Femur (tissue), 1 donor: ENCODE measurements at regions not wholly inside any gene's neighbourhood (a gene's known extent, or its start where the extent isn't known, plus 50 kb on each side); places are given as distances from the start of the nearest gene placed in this dataset.

ENCODE experiments used
- DNase-seq: peaks from one replicate; pipeline ENCODE4 v3.0.0-alpha.2; 2017

- no peak for DNase-seq
Measured at GRCh38 chr15:62877276-62877857, 165.2 kb upstream of the TPM1 start.

GRCh38 chr15:62878070-62878469, 164.5 kb upstream of the TPM1 start:
- DNase-seq, result no peak

GRCh38 chr15:62879770-62880169, 162.8 kb upstream of the TPM1 start:
- DNase-seq, result no peak

- DNase-seq, result no peak
Measured at GRCh38 chr15:62880278-62880677, 162.3 kb upstream of the TPM1 start.

GRCh38 chr15:62881056-62881455, 161.5 kb upstream of the TPM1 start:
- no peak for DNase-seq

- no peak for DNase-seq
Measured at GRCh38 chr15:62883938-62884479, 158.5 kb upstream of the TPM1 start.

GRCh38 chr15:62886431-62887071, 156.0 kb upstream of the TPM1 start:
- no peak for DNase-seq

- peak; percentile 81 for DNase-seq
Measured at GRCh38 chr15:62887113-62887570, 155.4 kb upstream of the TPM1 start.

- DNase-seq, result no peak
Measured at GRCh38 chr15:62888623-62889022, 153.9 kb upstream of the TPM1 start.

GRCh38 chr15:62889141-62889661, 153.3 kb upstream of the TPM1 start:
- DNase-seq, result no peak

- DNase-seq, result no peak
Measured at GRCh38 chr15:62889734-62890505, 152.6 kb upstream of the TPM1 start.

- DNase-seq, result no peak
Measured at GRCh38 chr15:62894322-62895085, 148.0 kb upstream of the TPM1 start.

GRCh38 chr15:62895139-62895866, 147.2 kb upstream of the TPM1 start:
- no peak for DNase-seq

- no peak for DNase-seq
Measured at GRCh38 chr15:62895905-62896316, 146.6 kb upstream of the TPM1 start.

GRCh38 chr15:62896380-62896866, 146.1 kb upstream of the TPM1 start:
- no peak for DNase-seq

GRCh38 chr15:62896969-62897486, 145.5 kb upstream of the TPM1 start:
- DNase-seq, result peak; percentile 92

- DNase-seq, result no peak
Measured at GRCh38 chr15:62897634-62898033, 144.9 kb upstream of the TPM1 start.

- no peak for DNase-seq
Measured at GRCh38 chr15:62899090-62899493, 143.5 kb upstream of the TPM1 start.

GRCh38 chr15:62900071-62900802, 142.3 kb upstream of the TPM1 start:
- no peak for DNase-seq

- DNase-seq, result no peak
Measured at GRCh38 chr15:62901087-62901486, 141.5 kb upstream of the TPM1 start.
